ENCODE measurements at regions not wholly inside any gene's neighbourhood (a gene's known extent, or its start where the extent isn't known, plus 50 kb on each side); places are given as distances from the start of the nearest gene placed in this dataset.
"Not testable (repeated sequence)": the region's sequence is repeated elsewhere in the genome, so short reads cannot be mapped to it uniquely, and the experiment has no call there.

GRCh38 chr3:86382556-86382955 lies 608.4 kb downstream of the VGLL3 start:
- Histone ChIP-seq H3K4me1 (ENCODE audit: control insufficient read depth, insufficient read depth, low read length) (no peaks in the 10 kb centered on the region), H3K27ac (ENCODE audit: low read length) (no peak overlapping the region), H3K9me3 (ENCODE audit: control insufficient read depth, low read depth, low read length) (no peaks in the 10 kb centered on the region), H3K4me3 (ENCODE audit: low read length) (no peak overlapping the region), H3K36me3 (ENCODE audit: control insufficient read depth, insufficient read depth, low read length) (no peaks in the 10 kb centered on the region), H3K27me3 (ENCODE audit: control insufficient read depth, insufficient read depth, low read length) (no peaks in the 10 kb centered on the region)
- no peak for DNase-seq
- no CpG with 5 or more reads among the region's 3 CpGs for WGBS (ENCODE audit: insufficient coverage, low lambda C conversion rate)

DNA sequence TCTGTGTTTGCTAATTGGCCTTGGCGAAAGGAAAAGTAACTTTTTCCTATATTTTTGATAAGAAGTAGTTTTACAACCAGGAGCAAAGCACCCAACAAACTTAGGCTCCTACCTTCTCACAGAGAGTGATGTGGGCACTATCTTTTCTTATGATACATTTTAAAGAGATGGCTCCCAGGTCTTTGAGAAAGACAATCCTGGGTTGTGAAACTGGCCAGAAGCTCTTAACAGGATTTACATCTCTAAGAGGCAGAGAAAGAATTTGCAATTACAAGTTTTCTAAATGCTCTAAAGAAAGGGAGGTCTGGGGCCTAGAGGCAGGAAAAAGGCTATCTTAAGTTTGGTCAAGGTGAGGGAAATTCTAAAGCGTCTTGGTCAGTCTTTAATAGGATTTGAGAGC lies 609.7 kb downstream of the VGLL3 start:
- no peaks in the 10 kb centered on the region for H3K4me1 ChIP-seq (ENCODE audit: control insufficient read depth, insufficient read depth, low read length)
- H3K27ac ChIP-seq (ENCODE audit: low read length), result no peak overlapping the region
- no peaks in the 10 kb centered on the region for H3K27me3 ChIP-seq (ENCODE audit: control insufficient read depth, insufficient read depth, low read length)
- DNase-seq, result no peak
- H3K4me3 ChIP-seq (ENCODE audit: low read length), result no peak overlapping the region
- H3K9me3 ChIP-seq (ENCODE audit: control insufficient read depth, low read depth, low read length), result no peaks in the 10 kb centered on the region
- WGBS (ENCODE audit: insufficient coverage, low lambda C conversion rate), result 91% methylated on average over 1 of the region's 2 CpGs
- no peaks in the 10 kb centered on the region for H3K36me3 ChIP-seq (ENCODE audit: control insufficient read depth, insufficient read depth, low read length)

GRCh38 chr3:86379280-86379679 lies 611.7 kb downstream of the VGLL3 start:
- H3K4me3 ChIP-seq (ENCODE audit: low read length), result no peak overlapping the region
- no peak overlapping the region for H3K27ac ChIP-seq (ENCODE audit: low read length)
- H3K27me3 ChIP-seq (ENCODE audit: control insufficient read depth, insufficient read depth, low read length), result no peaks in the 10 kb centered on the region
- no peak for DNase-seq
- H3K9me3 ChIP-seq (ENCODE audit: control insufficient read depth, low read depth, low read length), result no peaks in the 10 kb centered on the region
- H3K36me3 ChIP-seq (ENCODE audit: control insufficient read depth, insufficient read depth, low read length), result no peaks in the 10 kb centered on the region
- no CpG with 5 or more reads among the region's 2 CpGs for WGBS (ENCODE audit: insufficient coverage, low lambda C conversion rate)
- H3K4me1 ChIP-seq (ENCODE audit: control insufficient read depth, insufficient read depth, low read length), result no peaks in the 10 kb centered on the region

DNA sequence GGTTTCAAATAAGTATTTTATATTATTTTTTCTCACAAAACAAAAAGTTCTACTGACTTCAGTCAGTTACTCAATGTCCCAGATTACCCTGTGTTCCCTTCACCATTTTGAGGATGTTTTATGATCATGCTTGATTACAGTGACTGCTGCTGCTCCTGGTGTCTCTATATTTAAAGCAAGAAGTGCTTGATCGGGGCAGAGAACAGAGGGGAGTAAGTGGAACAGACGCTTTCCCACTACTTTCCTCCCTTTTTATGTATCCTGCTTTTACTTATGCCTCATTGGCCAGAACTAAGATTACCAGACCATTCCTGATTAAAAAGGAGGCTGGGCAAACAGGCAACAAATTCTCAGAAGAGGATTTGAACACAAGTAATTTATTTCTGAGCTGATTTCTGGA lies 612.1 kb downstream of the VGLL3 start:
- no peak for DNase-seq
- no peaks in the 10 kb centered on the region for H3K27me3 ChIP-seq (ENCODE audit: control insufficient read depth, insufficient read depth, low read length)
- WGBS (ENCODE audit: insufficient coverage, low lambda C conversion rate), result no CpG with 5 or more reads among the region's 2 CpGs
- H3K4me3 ChIP-seq (ENCODE audit: low read length), result no peak overlapping the region
- no peaks in the 10 kb centered on the region for H3K9me3 ChIP-seq (ENCODE audit: control insufficient read depth, low read depth, low read length)
- no peak overlapping the region for H3K27ac ChIP-seq (ENCODE audit: low read length)
- H3K4me1 ChIP-seq (ENCODE audit: control insufficient read depth, insufficient read depth, low read length), result no peaks in the 10 kb centered on the region
- H3K36me3 ChIP-seq (ENCODE audit: control insufficient read depth, insufficient read depth, low read length), result no peaks in the 10 kb centered on the region

- H3K36me3 ChIP-seq (ENCODE audit: control insufficient read depth, insufficient read depth, low read length); H3K27me3 ChIP-seq (ENCODE audit: control insufficient read depth, insufficient read depth, low read length); H3K27ac ChIP-seq (ENCODE audit: low read length); H3K4me1 ChIP-seq (ENCODE audit: control insufficient read depth, insufficient read depth, low read length); H3K9me3 ChIP-seq (ENCODE audit: control insufficient read depth, low read depth, low read length); DNase-seq; H3K4me3 ChIP-seq (ENCODE audit: low read length): not testable (repeated sequence)
- 94% methylated on average over 2 of the region's 6 CpGs for WGBS (ENCODE audit: insufficient coverage, low lambda C conversion rate)
These were observed 655.4 kb downstream of the VGLL3 start for GRCh38 chr3:86335566-86335965.

DNA sequence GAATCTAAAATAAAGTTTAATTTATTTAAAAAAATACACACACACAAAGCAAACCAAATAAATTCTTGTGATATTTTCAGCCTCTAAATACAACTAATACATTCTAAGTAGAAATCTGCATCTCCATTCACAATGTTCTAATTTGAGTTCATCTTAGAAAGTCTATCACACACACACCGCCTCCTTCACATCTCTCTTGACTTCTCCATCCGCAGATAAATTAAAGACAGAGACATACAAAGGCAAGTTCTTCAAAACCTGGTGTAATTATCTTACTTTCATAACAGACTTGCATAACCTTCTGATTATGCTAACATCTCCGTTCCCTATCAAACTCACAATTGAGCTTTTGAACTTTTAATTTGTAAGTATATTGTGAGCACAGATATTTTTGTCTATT lies 657.3 kb downstream of the VGLL3 start:
- H3K9me3 ChIP-seq (ENCODE audit: control insufficient read depth, low read depth, low read length), result no peaks in the 10 kb centered on the region
- no peaks in the 10 kb centered on the region for H3K36me3 ChIP-seq (ENCODE audit: control insufficient read depth, insufficient read depth, low read length)
- 100% methylated on average over 1 of the region's 3 CpGs for WGBS (ENCODE audit: insufficient coverage, low lambda C conversion rate)
- H3K4me3 ChIP-seq (ENCODE audit: low read length), result no peak overlapping the region
- H3K27me3 ChIP-seq (ENCODE audit: control insufficient read depth, insufficient read depth, low read length), result no peaks in the 10 kb centered on the region
- DNase-seq, result no peak
- H3K4me1 ChIP-seq (ENCODE audit: control insufficient read depth, insufficient read depth, low read length), result no peaks in the 10 kb centered on the region
- no peak overlapping the region for H3K27ac ChIP-seq (ENCODE audit: low read length)

- Histone ChIP-seq H3K36me3 (ENCODE audit: control insufficient read depth, insufficient read depth, low read length) (no peaks in the 10 kb centered on the region), H3K9me3 (ENCODE audit: control insufficient read depth, low read depth, low read length) (no peaks in the 10 kb centered on the region), H3K4me1 (ENCODE audit: control insufficient read depth, insufficient read depth, low read length) (no peaks in the 10 kb centered on the region), H3K27ac (ENCODE audit: low read length) (no peak overlapping the region), H3K27me3 (ENCODE audit: control insufficient read depth, insufficient read depth, low read length) (no peaks in the 10 kb centered on the region), H3K4me3 (ENCODE audit: low read length) (no peak overlapping the region)
- no CpG with 5 or more reads among the region's 1 CpG for WGBS (ENCODE audit: insufficient coverage, low lambda C conversion rate)
- DNase-seq, result no peak
These were observed 687.0 kb downstream of the VGLL3 start for GRCh38 chr3:86303935-86304334.

GRCh38 chr3:86282106-86282787 lies 708.7 kb downstream of the VGLL3 start:
- no peaks in the 10 kb centered on the region for H3K36me3 ChIP-seq (ENCODE audit: control insufficient read depth, insufficient read depth, low read length)
- DNase-seq, result no peak
- H3K27me3 ChIP-seq (ENCODE audit: control insufficient read depth, insufficient read depth, low read length), result no peaks in the 10 kb centered on the region
- no peak overlapping the region for H3K27ac ChIP-seq (ENCODE audit: low read length)
- H3K9me3 ChIP-seq (ENCODE audit: control insufficient read depth, low read depth, low read length), result peaks cover 7% of the 10 kb centered on the region
- no peak overlapping the region for H3K4me3 ChIP-seq (ENCODE audit: low read length)
- WGBS (ENCODE audit: insufficient coverage, low lambda C conversion rate), result no CpG with 5 or more reads among the region's 30 CpGs
- no peaks in the 10 kb centered on the region for H3K4me1 ChIP-seq (ENCODE audit: control insufficient read depth, insufficient read depth, low read length)

GRCh38 chr3:86269364-86270155 lies 721.4 kb downstream of the VGLL3 start:
- peak; percentile 6 to 48 for DNase-seq
- Histone ChIP-seq H3K27me3 (ENCODE audit: control insufficient read depth, insufficient read depth, low read length) (no peaks in the 10 kb centered on the region), H3K27ac (ENCODE audit: low read length) (no peak overlapping the region), H3K4me3 (ENCODE audit: low read length) (no peak overlapping the region), H3K36me3 (ENCODE audit: control insufficient read depth, insufficient read depth, low read length) (no peaks in the 10 kb centered on the region), H3K4me1 (ENCODE audit: control insufficient read depth, insufficient read depth, low read length) (no peaks in the 10 kb centered on the region), H3K9me3 (ENCODE audit: control insufficient read depth, low read depth, low read length) (no peaks in the 10 kb centered on the region)
- WGBS (ENCODE audit: insufficient coverage, low lambda C conversion rate), result 80% methylated on average over 1 of the region's 4 CpGs

- H3K4me3 ChIP-seq (ENCODE audit: low read length), result no peak overlapping the region
- DNase-seq, result no peak
- no peaks in the 10 kb centered on the region for H3K27me3 ChIP-seq (ENCODE audit: control insufficient read depth, insufficient read depth, low read length)
- H3K27ac ChIP-seq (ENCODE audit: low read length), result no peak overlapping the region
- WGBS (ENCODE audit: insufficient coverage, low lambda C conversion rate), result 100% methylated on average over 1 of the region's 1 CpG
- no peaks in the 10 kb centered on the region for H3K9me3 ChIP-seq (ENCODE audit: control insufficient read depth, low read depth, low read length)
- H3K36me3 ChIP-seq (ENCODE audit: control insufficient read depth, insufficient read depth, low read length), result no peaks in the 10 kb centered on the region
- no peaks in the 10 kb centered on the region for H3K4me1 ChIP-seq (ENCODE audit: control insufficient read depth, insufficient read depth, low read length)
These were observed 732.9 kb downstream of the VGLL3 start for GRCh38 chr3:86257955-86258641.
